HL-60 (cell line): ENCODE measurements at regions not wholly inside any gene's neighbourhood (a gene's known extent, or its start where the extent isn't known, plus 50 kb on each side); places are given as distances from the start of the nearest gene placed in this dataset.

Experiments used
- GABPA ChIP-seq: IDR thresholded peaks from 2 replicates; pipeline ENCODE4 v1.6.1; 2012; ENCODE audit warnings: low read depth
- POLR2AphosphoS5 ChIP-seq: IDR thresholded peaks from 2 replicates; pipeline ENCODE4 v1.6.1; 2012; ENCODE audit warnings: low read depth
- SPI1 ChIP-seq: IDR thresholded peaks from 2 replicates; pipeline ENCODE4 v1.6.1; 2012; ENCODE audit warnings: low read depth, mild to moderate bottlenecking, borderline replicate concordance
- TF ChIP-seq, protein P1 (sequence below): IDR thresholded peaks from one replicate; pipeline ENCODE4 v1.5.1; 2011; ENCODE audit warnings: low read length, control low read depth, inconsistent platforms; ENCODE audit not compliant: insufficient read depth
- TF ChIP-seq, protein P2 (sequence below): IDR thresholded peaks from 2 replicates; pipeline ENCODE4 v1.6.1; 2012; ENCODE audit warnings: low read depth; ENCODE audit not compliant: insufficient replicate concordance

DNA sequence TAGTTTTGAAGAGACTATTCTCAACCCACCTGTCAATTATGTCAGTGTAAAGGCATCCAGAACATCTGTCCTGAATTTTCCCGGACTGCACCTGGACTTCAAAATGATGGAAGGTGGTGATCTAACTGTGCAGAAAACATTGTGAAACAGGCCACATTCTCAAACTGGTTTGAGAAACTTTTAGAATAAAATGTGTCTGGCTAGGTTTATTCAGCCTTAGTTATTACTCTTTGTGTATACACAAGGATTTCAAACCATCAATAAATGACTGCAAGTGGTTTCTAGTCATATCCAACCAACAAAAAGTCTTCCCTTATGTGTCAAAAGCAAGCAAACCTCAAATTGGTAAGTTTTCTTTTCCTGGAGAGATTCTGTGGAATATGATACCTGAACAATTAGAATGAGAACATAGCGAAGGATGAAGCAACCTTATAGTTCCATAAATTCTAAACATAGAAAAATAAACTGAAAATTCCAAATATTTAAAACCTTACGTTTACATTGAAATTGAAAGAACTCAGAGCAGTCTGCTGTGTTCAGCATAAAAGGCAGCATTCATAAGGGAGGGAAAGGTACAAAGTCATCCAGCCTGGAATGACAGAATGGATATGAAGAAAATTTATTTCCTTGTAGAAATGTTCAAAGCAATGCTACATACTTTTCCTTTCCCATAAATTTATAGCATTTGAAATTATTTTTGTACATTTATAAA lies 306.6 kb upstream of the TGFBR2 start:
- TF ChIP-seq GABPA = no peak
- TF ChIP-seq, protein P1, sequence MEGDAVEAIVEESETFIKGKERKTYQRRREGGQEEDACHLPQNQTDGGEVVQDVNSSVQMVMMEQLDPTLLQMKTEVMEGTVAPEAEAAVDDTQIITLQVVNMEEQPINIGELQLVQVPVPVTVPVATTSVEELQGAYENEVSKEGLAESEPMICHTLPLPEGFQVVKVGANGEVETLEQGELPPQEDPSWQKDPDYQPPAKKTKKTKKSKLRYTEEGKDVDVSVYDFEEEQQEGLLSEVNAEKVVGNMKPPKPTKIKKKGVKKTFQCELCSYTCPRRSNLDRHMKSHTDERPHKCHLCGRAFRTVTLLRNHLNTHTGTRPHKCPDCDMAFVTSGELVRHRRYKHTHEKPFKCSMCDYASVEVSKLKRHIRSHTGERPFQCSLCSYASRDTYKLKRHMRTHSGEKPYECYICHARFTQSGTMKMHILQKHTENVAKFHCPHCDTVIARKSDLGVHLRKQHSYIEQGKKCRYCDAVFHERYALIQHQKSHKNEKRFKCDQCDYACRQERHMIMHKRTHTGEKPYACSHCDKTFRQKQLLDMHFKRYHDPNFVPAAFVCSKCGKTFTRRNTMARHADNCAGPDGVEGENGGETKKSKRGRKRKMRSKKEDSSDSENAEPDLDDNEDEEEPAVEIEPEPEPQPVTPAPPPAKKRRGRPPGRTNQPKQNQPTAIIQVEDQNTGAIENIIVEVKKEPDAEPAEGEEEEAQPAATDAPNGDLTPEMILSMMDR = no peak
- TF ChIP-seq, protein P2, sequence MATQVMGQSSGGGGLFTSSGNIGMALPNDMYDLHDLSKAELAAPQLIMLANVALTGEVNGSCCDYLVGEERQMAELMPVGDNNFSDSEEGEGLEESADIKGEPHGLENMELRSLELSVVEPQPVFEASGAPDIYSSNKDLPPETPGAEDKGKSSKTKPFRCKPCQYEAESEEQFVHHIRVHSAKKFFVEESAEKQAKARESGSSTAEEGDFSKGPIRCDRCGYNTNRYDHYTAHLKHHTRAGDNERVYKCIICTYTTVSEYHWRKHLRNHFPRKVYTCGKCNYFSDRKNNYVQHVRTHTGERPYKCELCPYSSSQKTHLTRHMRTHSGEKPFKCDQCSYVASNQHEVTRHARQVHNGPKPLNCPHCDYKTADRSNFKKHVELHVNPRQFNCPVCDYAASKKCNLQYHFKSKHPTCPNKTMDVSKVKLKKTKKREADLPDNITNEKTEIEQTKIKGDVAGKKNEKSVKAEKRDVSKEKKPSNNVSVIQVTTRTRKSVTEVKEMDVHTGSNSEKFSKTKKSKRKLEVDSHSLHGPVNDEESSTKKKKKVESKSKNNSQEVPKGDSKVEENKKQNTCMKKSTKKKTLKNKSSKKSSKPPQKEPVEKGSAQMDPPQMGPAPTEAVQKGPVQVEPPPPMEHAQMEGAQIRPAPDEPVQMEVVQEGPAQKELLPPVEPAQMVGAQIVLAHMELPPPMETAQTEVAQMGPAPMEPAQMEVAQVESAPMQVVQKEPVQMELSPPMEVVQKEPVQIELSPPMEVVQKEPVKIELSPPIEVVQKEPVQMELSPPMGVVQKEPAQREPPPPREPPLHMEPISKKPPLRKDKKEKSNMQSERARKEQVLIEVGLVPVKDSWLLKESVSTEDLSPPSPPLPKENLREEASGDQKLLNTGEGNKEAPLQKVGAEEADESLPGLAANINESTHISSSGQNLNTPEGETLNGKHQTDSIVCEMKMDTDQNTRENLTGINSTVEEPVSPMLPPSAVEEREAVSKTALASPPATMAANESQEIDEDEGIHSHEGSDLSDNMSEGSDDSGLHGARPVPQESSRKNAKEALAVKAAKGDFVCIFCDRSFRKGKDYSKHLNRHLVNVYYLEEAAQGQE = no peak
- TF ChIP-seq POLR2AphosphoS5 = no peak
- no peak for TF ChIP-seq SPI1
